ENCODE measurements at regions not wholly inside any gene's neighbourhood (a gene's known extent, or its start where the extent isn't known, plus 50 kb on each side); places are given as distances from the start of the nearest gene placed in this dataset.

DNA sequence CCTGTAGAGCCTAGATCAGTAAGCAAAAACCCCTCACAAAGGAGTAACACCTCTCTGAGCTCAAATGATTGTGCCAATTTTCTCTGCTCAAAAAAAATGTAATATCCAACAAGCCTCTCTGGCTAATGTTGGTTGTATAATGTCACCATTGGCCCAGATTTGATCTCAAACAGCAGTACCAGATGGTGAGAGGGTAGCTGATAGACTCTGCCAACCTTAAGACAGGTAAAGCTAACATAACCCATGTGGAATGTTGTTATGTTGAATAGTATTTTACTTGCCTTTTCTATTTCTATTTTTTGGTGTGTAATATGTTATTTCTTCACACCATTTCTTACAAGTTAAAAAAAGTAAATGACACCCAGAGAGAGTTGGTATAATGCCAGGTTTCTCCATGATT lies 166.7 kb upstream of the GUCY1A2 start:
- no peaks in the 10 kb centered on the region for H3K4me1 ChIP-seq (ENCODE audit: control insufficient read depth in 1 of 2, low read depth in 2 of 2)
- H3K27me3 ChIP-seq (replicated peaks; ENCODE audit: insufficient read depth): no peaks in the 10 kb centered on the region
- TF ChIP-seq, protein P1, sequence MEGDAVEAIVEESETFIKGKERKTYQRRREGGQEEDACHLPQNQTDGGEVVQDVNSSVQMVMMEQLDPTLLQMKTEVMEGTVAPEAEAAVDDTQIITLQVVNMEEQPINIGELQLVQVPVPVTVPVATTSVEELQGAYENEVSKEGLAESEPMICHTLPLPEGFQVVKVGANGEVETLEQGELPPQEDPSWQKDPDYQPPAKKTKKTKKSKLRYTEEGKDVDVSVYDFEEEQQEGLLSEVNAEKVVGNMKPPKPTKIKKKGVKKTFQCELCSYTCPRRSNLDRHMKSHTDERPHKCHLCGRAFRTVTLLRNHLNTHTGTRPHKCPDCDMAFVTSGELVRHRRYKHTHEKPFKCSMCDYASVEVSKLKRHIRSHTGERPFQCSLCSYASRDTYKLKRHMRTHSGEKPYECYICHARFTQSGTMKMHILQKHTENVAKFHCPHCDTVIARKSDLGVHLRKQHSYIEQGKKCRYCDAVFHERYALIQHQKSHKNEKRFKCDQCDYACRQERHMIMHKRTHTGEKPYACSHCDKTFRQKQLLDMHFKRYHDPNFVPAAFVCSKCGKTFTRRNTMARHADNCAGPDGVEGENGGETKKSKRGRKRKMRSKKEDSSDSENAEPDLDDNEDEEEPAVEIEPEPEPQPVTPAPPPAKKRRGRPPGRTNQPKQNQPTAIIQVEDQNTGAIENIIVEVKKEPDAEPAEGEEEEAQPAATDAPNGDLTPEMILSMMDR (IDR thresholded peaks at IDR 0.05): no peak
- DNase-seq (ENCODE audit: low spot score) (no peak), ATAC-seq (ENCODE audit: insufficient number of reproducible peaks, low FRiP score, low read depth) (no peak)
- H3K36me3 ChIP-seq: no peaks in the 10 kb centered on the region
- H3K27ac ChIP-seq: no peak overlapping the region
- no peaks in the 10 kb centered on the region for H3K9me3 ChIP-seq
- no peak overlapping the region for H3K4me3 ChIP-seq

DNA sequence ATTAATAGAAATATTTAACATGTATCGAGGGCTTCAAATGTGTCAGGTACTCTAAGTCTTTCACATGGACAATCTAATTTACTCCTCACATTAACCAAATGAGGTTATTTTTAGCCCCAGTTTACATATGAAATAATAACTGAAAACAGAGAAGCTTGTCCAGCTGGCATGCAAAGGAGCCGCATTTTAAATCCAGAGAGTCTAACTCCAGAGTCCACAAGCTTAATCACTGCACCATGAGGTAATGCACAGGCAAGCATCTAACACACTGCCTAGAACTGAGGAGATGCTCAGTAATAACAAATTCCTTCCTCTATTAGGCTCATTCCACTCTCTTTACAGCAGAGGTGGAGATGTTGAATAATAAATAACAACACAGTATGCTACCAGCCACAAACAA lies 165.7 kb upstream of the GUCY1A2 start:
- H3K36me3 ChIP-seq: no peaks in the 10 kb centered on the region
- H3K27me3 ChIP-seq (replicated peaks; ENCODE audit: insufficient read depth): no peaks in the 10 kb centered on the region
- H3K4me1 ChIP-seq (ENCODE audit: control insufficient read depth in 1 of 2, low read depth in 2 of 2): no peaks in the 10 kb centered on the region
- DNase-seq (ENCODE audit: low spot score) (no peak), ATAC-seq (ENCODE audit: insufficient number of reproducible peaks, low FRiP score, low read depth) (no peak)
- no peak overlapping the region for H3K4me3 ChIP-seq
- TF ChIP-seq, protein P1 (IDR thresholded peaks at IDR 0.05): no peak
- no peak overlapping the region for H3K27ac ChIP-seq
- H3K9me3 ChIP-seq: no peaks in the 10 kb centered on the region

DNA sequence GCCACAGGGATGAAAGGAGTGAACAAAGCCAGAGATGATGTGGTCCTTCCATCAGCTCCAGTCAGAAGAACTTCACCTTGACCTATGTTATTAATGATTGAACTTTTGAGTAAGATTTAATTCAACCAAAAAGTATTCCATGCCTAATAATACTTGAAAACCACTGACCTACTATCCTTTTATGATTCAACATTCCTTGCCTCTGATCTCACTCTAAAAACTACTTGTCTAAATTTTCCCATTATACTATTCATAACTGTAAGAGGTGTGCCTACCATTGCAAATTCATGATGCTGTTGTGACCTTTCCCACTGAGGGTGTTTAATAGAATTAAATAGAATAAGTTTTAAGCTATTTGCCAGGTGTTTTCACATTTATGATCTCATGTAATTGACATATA lies 164.7 kb upstream of the GUCY1A2 start:
- ATAC-seq (ENCODE audit: insufficient number of reproducible peaks, low FRiP score, low read depth) (no peak), DNase-seq (ENCODE audit: low spot score) (no peak)
- Histone ChIP-seq H3K36me3 (no peaks in the 10 kb centered on the region), H3K27me3 (replicated peaks; ENCODE audit: insufficient read depth) (no peaks in the 10 kb centered on the region), H3K9me3 (no peaks in the 10 kb centered on the region), H3K4me3 (no peak overlapping the region), H3K4me1 (ENCODE audit: control insufficient read depth in 1 of 2, low read depth in 2 of 2) (no peaks in the 10 kb centered on the region), H3K27ac (no peak overlapping the region)
- TF ChIP-seq, protein P1 (IDR thresholded peaks at IDR 0.05): no peak

DNA sequence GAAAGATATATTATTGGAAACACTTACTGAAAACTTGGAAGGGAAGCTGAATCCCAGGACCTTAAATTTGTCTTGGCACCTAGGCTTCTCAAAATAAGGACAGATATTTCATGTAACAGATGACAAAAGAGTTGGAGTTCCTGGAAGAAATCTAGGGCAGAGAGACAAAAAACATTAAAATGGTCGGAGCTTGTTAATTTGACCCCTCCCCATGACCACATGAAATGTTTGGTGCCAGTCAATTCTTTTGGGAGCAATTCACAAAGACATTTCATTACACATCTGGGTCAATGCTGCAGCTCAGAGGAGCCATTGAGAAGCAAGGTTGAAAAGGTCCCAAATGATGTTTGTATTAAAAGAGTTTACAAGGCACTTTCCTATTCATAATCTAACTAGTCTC lies 162.0 kb upstream of the GUCY1A2 start:
- H3K27me3 ChIP-seq (replicated peaks; ENCODE audit: insufficient read depth): no peaks in the 10 kb centered on the region
- no peaks in the 10 kb centered on the region for H3K4me1 ChIP-seq (ENCODE audit: control insufficient read depth in 1 of 2, low read depth in 2 of 2)
- ATAC-seq (ENCODE audit: insufficient number of reproducible peaks, low FRiP score, low read depth) (no peak), DNase-seq (ENCODE audit: low spot score) (no peak)
- no peaks in the 10 kb centered on the region for H3K36me3 ChIP-seq
- TF ChIP-seq, protein P1 (IDR thresholded peaks at IDR 0.05): no peak
- H3K4me3 ChIP-seq: no peak overlapping the region
- no peaks in the 10 kb centered on the region for H3K9me3 ChIP-seq
- no peak overlapping the region for H3K27ac ChIP-seq

DNA sequence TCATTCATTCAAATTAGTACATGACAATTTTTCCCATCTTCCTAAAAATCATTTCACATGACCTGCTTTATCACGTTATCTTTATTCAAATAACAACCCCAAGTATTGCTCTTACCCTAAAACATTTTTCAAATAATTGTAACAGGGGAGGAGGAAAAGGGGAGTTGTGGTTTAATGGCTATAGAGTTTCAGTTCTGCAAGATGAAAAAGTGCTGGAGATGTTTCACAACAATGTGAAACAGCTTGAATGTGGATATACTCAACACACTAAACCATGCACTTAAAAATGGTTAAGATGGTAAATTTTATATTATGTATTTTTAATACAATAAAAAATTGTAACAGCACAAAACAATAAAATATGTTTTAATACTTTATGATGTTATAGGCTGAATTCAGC lies 161.6 kb upstream of the GUCY1A2 start:
- H3K4me3 ChIP-seq: no peak overlapping the region
- no peak overlapping the region for H3K27ac ChIP-seq
- H3K9me3 ChIP-seq: no peaks in the 10 kb centered on the region
- ATAC-seq (ENCODE audit: insufficient number of reproducible peaks, low FRiP score, low read depth): no peak
- H3K36me3 ChIP-seq: no peaks in the 10 kb centered on the region
- no peaks in the 10 kb centered on the region for H3K27me3 ChIP-seq (replicated peaks; ENCODE audit: insufficient read depth)
- TF ChIP-seq, protein P1 (IDR thresholded peaks at IDR 0.05): no peak
- DNase-seq (ENCODE audit: low spot score): no peak
- H3K4me1 ChIP-seq (ENCODE audit: control insufficient read depth in 1 of 2, low read depth in 2 of 2): no peaks in the 10 kb centered on the region
